Endodermal cell (in vitro differentiated cells): ENCODE measurements at regions not wholly inside any gene's neighbourhood (a gene's known extent, or its start where the extent isn't known, plus 50 kb on each side); places are given as distances from the start of the nearest gene placed in this dataset.

Experiments used
- DNase-seq: peaks from one replicate; pipeline ENCODE4 v3.0.0-alpha.2; 2017
- H3K27ac ChIP-seq: 2 replicates; pipeline ENCODE4 v1.5.1; 2013; ENCODE audit warnings: mild to moderate bottlenecking, low read depth, low read length, moderate library complexity
- H3K27me3 ChIP-seq: 2 replicates; pipeline ENCODE4 v1.6.1; 2013; ENCODE audit warnings: mild to moderate bottlenecking, low read length, moderate library complexity; ENCODE audit not compliant: insufficient read depth, control insufficient read depth, poor library complexity, severe bottlenecking
- H3K36me3 ChIP-seq: 2 replicates; pipeline ENCODE4 v1.7.0; 2013; ENCODE audit warnings: mild to moderate bottlenecking, low read length, moderate library complexity; ENCODE audit not compliant: control insufficient read depth, insufficient read depth
- H3K4me1 ChIP-seq: one replicate; pipeline ENCODE4 v1.7.0; 2013; ENCODE audit warnings: low read length; ENCODE audit not compliant: control insufficient read depth, insufficient read depth
- H3K4me3 ChIP-seq: 2 replicates; pipeline ENCODE4 v1.5.1; 2013; ENCODE audit warnings: mild to moderate bottlenecking, low read length, moderate library complexity
- H3K9ac ChIP-seq: 2 replicates; pipeline ENCODE4 v1.6.1; 2013; ENCODE audit warnings: mild to moderate bottlenecking, low read length, moderate library complexity; ENCODE audit not compliant: poor library complexity, severe bottlenecking; ENCODE audit errors: extremely low read depth
- H3K9me3 ChIP-seq: 2 replicates; pipeline ENCODE4 v1.6.1; 2013; ENCODE audit warnings: mild to moderate bottlenecking, low read length, moderate library complexity; ENCODE audit not compliant: control insufficient read depth
- H3K27ac Mint-ChIP-seq: 2 replicates; pipeline ENCODE4 v1.8.0; 2020; ENCODE audit warnings: mixed read lengths
- H3K27me3 Mint-ChIP-seq: 2 replicates; pipeline ENCODE4 v1.8.0; 2021; ENCODE audit warnings: mild to moderate bottlenecking, mixed read lengths; ENCODE audit not compliant: insufficient read depth
- H3K36me3 Mint-ChIP-seq: 2 replicates; pipeline ENCODE4 v1.8.0; 2020; ENCODE audit warnings: low read depth, mixed read lengths
- H3K4me1 Mint-ChIP-seq: 2 replicates; pipeline ENCODE4 v1.8.0; 2020; ENCODE audit warnings: mixed read lengths
- H3K4me3 Mint-ChIP-seq: 2 replicates; pipeline ENCODE4 v1.8.0; 2020; ENCODE audit warnings: mild to moderate bottlenecking, moderate library complexity, mixed read lengths
- H3K9me3 Mint-ChIP-seq: 2 replicates; pipeline ENCODE4 v1.8.0; 2020; ENCODE audit warnings: mild to moderate bottlenecking, mixed read lengths
- CTCF ChIP-seq: fragments of 200-600 bp; sonication (generic); conservative IDR thresholded peaks from 2 replicates; pipeline ENCODE4 v1.5.0; 2021; ENCODE audit warnings: antibody characterized with exemption, mild to moderate bottlenecking
- WGBS, 2 experiments: methylation state at CpG; one replicate each; pipeline versions ENCODE4 v1.1.5 to v1.1.7; 2013; ENCODE audit warnings: missing lambda C conversion rate in 2 of 2, mixed read lengths in 1 of 2; ENCODE audit not compliant: insufficient coverage in 1 of 2, insufficient read length in 1 of 2; 5-methylcytosine and 5-hydroxymethylcytosine counted together

- no peaks in the 10 kb centered on the region for H3K9me3 ChIP-seq
- H3K4me3 ChIP-seq: no peak overlapping the region
- H3K27ac ChIP-seq: no peak overlapping the region
- no peak for DNase-seq
- no peak overlapping the region for H3K27ac Mint-ChIP-seq
- H3K36me3 Mint-ChIP-seq: no peaks in the 10 kb centered on the region
- no peak for TF ChIP-seq CTCF
- peaks cover 4% of the 10 kb centered on the region for H3K9me3 Mint-ChIP-seq
- H3K4me3 Mint-ChIP-seq: no peak overlapping the region
- no peak overlapping the region for H3K9ac ChIP-seq
- no peaks in the 10 kb centered on the region for H3K36me3 ChIP-seq
- H3K4me1 ChIP-seq: no peaks in the 10 kb centered on the region
- no peaks in the 10 kb centered on the region for H3K4me1 Mint-ChIP-seq
- H3K27me3 ChIP-seq: no peaks in the 10 kb centered on the region
- H3K27me3 Mint-ChIP-seq: peaks cover 2% of the 10 kb centered on the region
Measured at GRCh38 chr16:64240586-64240985, 881.3 kb downstream of the CDH11 start.

GRCh38 chr16:64238571-64238970, 883.3 kb downstream of the CDH11 start:
- Mint-ChIP-seq H3K4me3 (no peak overlapping the region), H3K36me3 (no peaks in the 10 kb centered on the region), H3K27ac (no peak overlapping the region), H3K4me1 (no peaks in the 10 kb centered on the region), H3K27me3 (peaks cover 2% of the 10 kb centered on the region), H3K9me3 (peaks cover 2% of the 10 kb centered on the region)
- DNase-seq: no peak
- H3K9me3 ChIP-seq: no peaks in the 10 kb centered on the region
- H3K4me3 ChIP-seq: no peak overlapping the region
- no peak overlapping the region for H3K27ac ChIP-seq
- H3K36me3 ChIP-seq: no peaks in the 10 kb centered on the region
- H3K27me3 ChIP-seq: no peaks in the 10 kb centered on the region
- H3K9ac ChIP-seq: no peak overlapping the region
- no peaks in the 10 kb centered on the region for H3K4me1 ChIP-seq
- TF ChIP-seq CTCF: no peak

GRCh38 chr16:64236316-64236715, 885.5 kb downstream of the CDH11 start:
- H3K4me1 ChIP-seq: no peaks in the 10 kb centered on the region
- Mint-ChIP-seq H3K27me3 (peaks cover 2% of the 10 kb centered on the region), H3K27ac (no peak overlapping the region), H3K9me3 (no peaks in the 10 kb centered on the region), H3K4me3 (no peak overlapping the region), H3K36me3 (no peaks in the 10 kb centered on the region), H3K4me1 (no peaks in the 10 kb centered on the region)
- H3K4me3 ChIP-seq: no peak overlapping the region
- H3K9me3 ChIP-seq: no peaks in the 10 kb centered on the region
- H3K27ac ChIP-seq: no peak overlapping the region
- TF ChIP-seq CTCF: no peak
- no peaks in the 10 kb centered on the region for H3K27me3 ChIP-seq
- H3K9ac ChIP-seq: no peak overlapping the region
- no peak for DNase-seq
- no peaks in the 10 kb centered on the region for H3K36me3 ChIP-seq
- 90 to 92% methylated on average over 2 to 3 of the region's 3 CpGs for WGBS, 2 experiments
